Femur (tissue), 1 donor: ENCODE measurements at regions not wholly inside any gene's neighbourhood (a gene's known extent, or its start where the extent isn't known, plus 50 kb on each side); places are given as distances from the start of the nearest gene placed in this dataset.
"Not testable (repeated sequence)": the region's sequence is repeated elsewhere in the genome, so short reads cannot be mapped to it uniquely, and the experiment has no call there.

Experiments
- DNase-seq: peaks from one replicate; pipeline ENCODE4 v3.0.0-alpha.2; 2017

- no peak for DNase-seq
These were observed 74.6 kb downstream of the FEM1C start for GRCh38 chr5:115469904-115470516.

GRCh38 chr5:115467628-115468027, 76.9 kb downstream of the FEM1C start:
- no peak for DNase-seq

- no peak for DNase-seq
These were observed 79.1 kb downstream of the FEM1C start for GRCh38 chr5:115465431-115465830.

- no peak for DNase-seq
These were observed 80.6 kb downstream of the FEM1C start for GRCh38 chr5:115463983-115464382.

GRCh38 chr5:115461506-115462290, 82.9 kb downstream of the FEM1C start:
- no peak for DNase-seq

GRCh38 chr5:115461093-115461492, 83.5 kb downstream of the FEM1C start:
- no peak for DNase-seq

GRCh38 chr5:115460472-115460871, 84.1 kb downstream of the FEM1C start:
- no peak for DNase-seq

- no peak for DNase-seq
These were observed 84.7 kb downstream of the FEM1C start for GRCh38 chr5:115459855-115460341.

- no peak for DNase-seq
These were observed 86.2 kb downstream of the FEM1C start for GRCh38 chr5:115458416-115458815.

GRCh38 chr5:115458003-115458409, 86.6 kb downstream of the FEM1C start:
- DNase-seq: peak; percentile 63

- DNase-seq: no peak
These were observed 87.0 kb downstream of the FEM1C start for GRCh38 chr5:115457571-115457970.

GRCh38 chr5:115456539-115457040, 88.0 kb downstream of the FEM1C start:
- no peak for DNase-seq

GRCh38 chr5:115456056-115456455, 88.5 kb downstream of the FEM1C start:
- DNase-seq: no peak

GRCh38 chr5:115455301-115455707, 89.3 kb downstream of the FEM1C start:
- DNase-seq: no peak

GRCh38 chr5:115453391-115454095, 91.0 kb downstream of the FEM1C start:
- no peak for DNase-seq

- no peak for DNase-seq
These were observed 91.9 kb downstream of the FEM1C start for GRCh38 chr5:115452536-115453235.

GRCh38 chr5:115452083-115452482, 92.5 kb downstream of the FEM1C start:
- no peak for DNase-seq

- no peak for DNase-seq
These were observed 93.8 kb downstream of the FEM1C start for GRCh38 chr5:115450741-115451140.

GRCh38 chr5:115448630-115449029, 95.9 kb downstream of the FEM1C start:
- not testable (repeated sequence) for DNase-seq

GRCh38 chr5:115440782-115441451, 103.7 kb downstream of the FEM1C start:
- no peak for DNase-seq

- no peak for DNase-seq
These were observed 104.9 kb downstream of the FEM1C start for GRCh38 chr5:115439639-115440038.

- DNase-seq: no peak
These were observed 105.5 kb downstream of the FEM1C start for GRCh38 chr5:115439042-115439441.
